ENCODE measurements at regions not wholly inside any gene's neighbourhood (a gene's known extent, or its start where the extent isn't known, plus 50 kb on each side); places are given as distances from the start of the nearest gene placed in this dataset.

DNA sequence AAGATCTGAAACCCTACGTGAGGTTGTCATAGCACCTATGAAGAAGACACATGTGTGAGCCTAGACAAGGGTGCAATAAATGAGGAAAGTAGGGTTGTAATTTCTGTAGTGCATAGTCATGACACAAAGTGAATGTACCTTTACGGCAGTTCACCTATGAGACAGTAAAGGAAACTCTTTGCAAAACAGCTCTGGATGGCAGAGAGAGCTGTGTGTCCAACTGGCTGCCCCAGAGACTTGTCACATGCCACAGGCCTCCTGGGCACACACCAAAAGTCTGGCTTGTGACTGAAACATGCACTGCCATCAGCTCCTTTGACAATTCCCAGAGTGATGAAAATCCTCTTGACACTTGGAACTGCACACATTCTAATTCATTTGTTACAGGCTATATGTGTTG, 90.7 kb upstream of the NAMPT start:
- TF ChIP-seq POLR2A (IDR thresholded peaks at IDR 0.05): no peak
- TF ChIP-seq, protein P1, sequence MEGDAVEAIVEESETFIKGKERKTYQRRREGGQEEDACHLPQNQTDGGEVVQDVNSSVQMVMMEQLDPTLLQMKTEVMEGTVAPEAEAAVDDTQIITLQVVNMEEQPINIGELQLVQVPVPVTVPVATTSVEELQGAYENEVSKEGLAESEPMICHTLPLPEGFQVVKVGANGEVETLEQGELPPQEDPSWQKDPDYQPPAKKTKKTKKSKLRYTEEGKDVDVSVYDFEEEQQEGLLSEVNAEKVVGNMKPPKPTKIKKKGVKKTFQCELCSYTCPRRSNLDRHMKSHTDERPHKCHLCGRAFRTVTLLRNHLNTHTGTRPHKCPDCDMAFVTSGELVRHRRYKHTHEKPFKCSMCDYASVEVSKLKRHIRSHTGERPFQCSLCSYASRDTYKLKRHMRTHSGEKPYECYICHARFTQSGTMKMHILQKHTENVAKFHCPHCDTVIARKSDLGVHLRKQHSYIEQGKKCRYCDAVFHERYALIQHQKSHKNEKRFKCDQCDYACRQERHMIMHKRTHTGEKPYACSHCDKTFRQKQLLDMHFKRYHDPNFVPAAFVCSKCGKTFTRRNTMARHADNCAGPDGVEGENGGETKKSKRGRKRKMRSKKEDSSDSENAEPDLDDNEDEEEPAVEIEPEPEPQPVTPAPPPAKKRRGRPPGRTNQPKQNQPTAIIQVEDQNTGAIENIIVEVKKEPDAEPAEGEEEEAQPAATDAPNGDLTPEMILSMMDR (IDR thresholded peaks at IDR 0.05): no peak
